Activated naive CD4-positive, alpha-beta T cell treated with Interleukin-2 at 50 U/mL for 16 hours (primary cell): ENCODE measurements at regions not wholly inside any gene's neighbourhood (a gene's known extent, or its start where the extent isn't known, plus 50 kb on each side); places are given as distances from the start of the nearest gene placed in this dataset.
"Not testable (repeated sequence)": the region's sequence is repeated elsewhere in the genome, so short reads cannot be mapped to it uniquely, and the experiment has no call there.

Experiments
- DNase-seq: peaks from one replicate; pipeline ENCODE4 v3.0.0-alpha.2; 2020

DNA sequence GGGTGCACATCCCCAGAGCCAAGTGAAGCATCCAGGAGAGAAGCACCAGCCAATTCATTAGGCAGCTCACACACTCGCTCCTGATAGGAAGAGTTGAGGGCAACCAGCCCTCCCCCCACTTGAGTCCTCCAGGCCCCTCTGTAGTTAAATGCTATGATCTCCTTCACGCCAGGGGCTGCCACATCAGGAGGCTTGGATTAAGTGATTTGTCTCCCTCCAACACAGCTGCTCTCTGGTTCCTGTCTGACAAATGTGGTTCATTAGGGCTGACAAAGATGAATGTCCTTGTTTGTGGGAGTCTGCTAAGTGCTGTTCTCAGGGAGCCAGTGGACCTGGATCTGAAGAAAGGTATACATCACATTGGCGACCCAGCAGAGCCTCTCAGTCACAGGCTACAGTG lies 94.5 kb upstream of the WSCD1 start:
- DNase-seq = no peak

GRCh38 chr17:5976251-5976650 lies 93.9 kb upstream of the WSCD1 start:
- no peak for DNase-seq

DNA sequence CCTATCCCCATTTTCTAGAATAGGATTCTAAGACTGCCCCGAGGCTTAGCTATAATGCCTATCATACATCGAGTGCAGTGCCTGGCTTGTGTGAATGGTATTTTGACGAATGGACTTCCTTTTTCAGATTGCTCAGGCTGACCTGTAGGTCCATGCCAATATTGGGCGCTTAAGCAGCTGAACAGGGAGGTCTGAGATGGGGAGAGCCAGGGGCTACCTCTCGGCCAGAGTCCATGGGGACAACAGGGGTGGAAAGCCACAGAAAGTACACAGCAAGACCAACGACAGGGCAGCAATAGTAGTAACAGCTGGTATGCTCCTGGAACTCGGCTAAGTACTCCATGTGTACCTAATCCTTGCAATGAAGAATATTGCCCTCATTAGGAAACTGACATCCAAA lies 91.7 kb upstream of the WSCD1 start:
- DNase-seq = no peak

DNA sequence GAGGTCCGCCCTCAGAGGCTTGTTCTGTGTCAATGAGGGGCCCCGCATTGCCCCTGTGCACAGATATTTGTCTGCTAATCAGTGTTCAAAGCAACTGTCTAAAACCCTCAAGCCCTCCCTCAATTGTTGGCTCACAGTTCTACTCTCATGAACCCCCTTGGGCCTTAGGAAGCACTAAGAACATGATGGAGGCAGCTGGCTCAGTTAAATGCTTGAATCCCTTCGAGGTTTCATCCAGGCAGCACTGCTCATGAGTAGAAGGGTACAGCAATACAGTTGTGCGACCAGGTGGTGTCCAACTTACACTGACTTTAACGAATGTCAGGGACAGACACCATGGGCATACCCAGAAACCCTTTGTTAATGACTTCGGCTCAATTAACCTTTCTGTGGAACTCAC lies 89.2 kb upstream of the WSCD1 start:
- DNase-seq = no peak

- no peak for DNase-seq
These were observed 83.5 kb upstream of the WSCD1 start for GRCh38 chr17:5986644-5987043.

GRCh38 chr17:6000426-6000825 lies 69.8 kb upstream of the WSCD1 start:
- DNase-seq = no peak

GRCh38 chr17:6003221-6003620 lies 67.0 kb upstream of the WSCD1 start:
- DNase-seq = not testable (repeated sequence)

- no peak for DNase-seq
These were observed 64.2 kb upstream of the WSCD1 start for GRCh38 chr17:6005939-6006338.

DNA sequence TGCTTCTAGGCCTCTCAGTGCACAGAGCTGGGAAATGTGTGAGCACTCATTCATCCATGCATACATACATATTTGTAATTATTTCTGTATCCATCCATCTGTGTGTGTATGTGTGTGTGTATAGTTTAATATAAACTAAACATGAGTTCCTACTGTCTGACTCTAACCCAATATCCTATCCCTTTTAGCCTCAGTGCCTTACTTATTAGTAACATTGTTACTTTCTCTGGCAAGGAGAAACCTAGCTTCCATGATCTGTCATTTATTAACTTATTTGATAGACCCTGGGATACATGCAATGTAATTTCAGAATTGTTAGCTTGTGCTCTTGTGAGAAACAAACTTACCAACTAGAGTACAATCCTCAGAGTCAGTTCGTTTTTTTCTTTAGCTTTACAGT lies 59.0 kb upstream of the WSCD1 start:
- no peak for DNase-seq

DNA sequence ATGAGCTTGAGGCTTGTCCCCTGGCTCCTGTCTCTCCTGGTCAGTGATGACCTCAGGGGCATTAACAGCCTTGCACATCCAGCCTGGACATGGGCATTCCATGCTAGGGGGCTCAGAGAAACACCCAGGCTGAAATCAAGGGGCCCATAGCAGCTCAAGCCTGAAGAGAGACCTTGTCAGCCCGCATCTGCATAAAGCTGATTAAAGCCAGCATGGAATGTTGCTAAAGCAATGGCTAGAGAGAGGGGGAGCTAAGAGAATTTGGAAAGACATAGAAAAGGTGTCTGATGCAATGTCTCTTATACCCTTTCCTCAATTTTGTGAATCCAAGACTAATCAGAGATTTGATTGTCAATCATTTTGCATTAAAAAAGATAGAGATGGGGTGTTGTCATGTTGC lies 51.4 kb upstream of the WSCD1 start:
- DNase-seq = no peak

DNA sequence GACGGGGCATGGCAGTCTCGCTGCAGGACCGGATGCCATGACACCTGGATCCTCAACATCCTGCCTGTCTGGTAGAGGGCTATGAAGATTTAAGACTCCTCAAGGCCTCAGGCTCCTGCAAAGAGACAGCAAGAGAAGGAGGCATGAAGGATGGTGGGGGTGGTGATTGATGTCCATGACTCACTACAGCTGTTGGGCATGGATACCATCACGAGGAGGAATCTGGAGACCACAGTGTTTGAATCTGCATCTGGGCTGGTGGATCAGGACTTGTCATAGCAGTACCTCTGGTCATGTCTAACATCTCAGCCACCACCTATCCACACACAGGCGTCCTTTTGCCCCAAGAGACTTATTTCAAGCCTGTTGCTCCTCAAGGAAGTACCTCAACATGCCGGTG lies 50.2 kb upstream of the WSCD1 start:
- DNase-seq = no peak

GRCh38 chr17:6020376-6021010 lies 49.7 kb upstream of the WSCD1 start:
- no peak for DNase-seq
